Peyer's patch (tissue), 4 donors: ENCODE measurements at regions not wholly inside any gene's neighbourhood (a gene's known extent, or its start where the extent isn't known, plus 50 kb on each side); places are given as distances from the start of the nearest gene placed in this dataset.

Experiments
- POLR2A ChIP-seq, 2 donors: fragments of 450-650 bp; IDR thresholded peaks; one replicate each; pipeline ENCODE4 v1.5.1; 2017; ENCODE audit warnings: antibody characterized with exemption in 2 of 2, mild to moderate bottlenecking in 2 of 2, moderate library complexity in 2 of 2
- TF ChIP-seq, protein P1 (sequence below), 6 experiments: fragments of 450-650 bp in 4 of 6; fragments of 200-600 bp in 2 of 6; sonication (generic) in 1 of 6; IDR thresholded peaks; one replicate each; pipeline ENCODE4 v1.5.1; 2017 to 2019; ENCODE audit warnings: antibody characterized with exemption in 6 of 6, mild to moderate bottlenecking in 3 of 6, moderate library complexity in 1 of 6

DNA sequence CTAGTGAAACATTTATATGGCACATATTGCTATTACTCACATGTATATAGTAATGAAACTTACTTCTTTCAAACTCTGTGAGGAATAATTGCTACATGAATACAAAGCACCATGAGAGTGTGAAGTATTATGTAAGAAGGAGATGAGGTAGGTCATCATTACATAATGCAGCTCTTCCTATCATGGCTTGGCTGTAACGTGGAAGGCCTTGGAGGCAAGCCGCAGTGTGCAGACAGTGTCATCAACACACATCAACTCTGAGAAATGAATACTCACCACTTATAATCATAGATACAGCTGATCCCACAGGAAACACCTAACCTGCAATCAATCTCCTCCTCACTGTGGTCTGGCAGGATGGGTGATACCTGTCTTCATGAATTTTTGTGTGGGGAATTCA is 49.9 kb upstream of the CCDC91 start:
- TF ChIP-seq, protein P1, sequence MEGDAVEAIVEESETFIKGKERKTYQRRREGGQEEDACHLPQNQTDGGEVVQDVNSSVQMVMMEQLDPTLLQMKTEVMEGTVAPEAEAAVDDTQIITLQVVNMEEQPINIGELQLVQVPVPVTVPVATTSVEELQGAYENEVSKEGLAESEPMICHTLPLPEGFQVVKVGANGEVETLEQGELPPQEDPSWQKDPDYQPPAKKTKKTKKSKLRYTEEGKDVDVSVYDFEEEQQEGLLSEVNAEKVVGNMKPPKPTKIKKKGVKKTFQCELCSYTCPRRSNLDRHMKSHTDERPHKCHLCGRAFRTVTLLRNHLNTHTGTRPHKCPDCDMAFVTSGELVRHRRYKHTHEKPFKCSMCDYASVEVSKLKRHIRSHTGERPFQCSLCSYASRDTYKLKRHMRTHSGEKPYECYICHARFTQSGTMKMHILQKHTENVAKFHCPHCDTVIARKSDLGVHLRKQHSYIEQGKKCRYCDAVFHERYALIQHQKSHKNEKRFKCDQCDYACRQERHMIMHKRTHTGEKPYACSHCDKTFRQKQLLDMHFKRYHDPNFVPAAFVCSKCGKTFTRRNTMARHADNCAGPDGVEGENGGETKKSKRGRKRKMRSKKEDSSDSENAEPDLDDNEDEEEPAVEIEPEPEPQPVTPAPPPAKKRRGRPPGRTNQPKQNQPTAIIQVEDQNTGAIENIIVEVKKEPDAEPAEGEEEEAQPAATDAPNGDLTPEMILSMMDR (IDR thresholded peaks at IDR 0.05) = no peak
- no peak for TF ChIP-seq POLR2A (IDR thresholded peaks at IDR 0.05)
